ENCODE measurements at regions not wholly inside any gene's neighbourhood (a gene's known extent, or its start where the extent isn't known, plus 50 kb on each side); places are given as distances from the start of the nearest gene placed in this dataset.

- no peak overlapping the region for H3K27ac ChIP-seq (ENCODE audit: low read depth, low read length)
- H3K4me1 ChIP-seq (ENCODE audit: control insufficient read depth, insufficient read depth, low read length) = peaks cover 14% of the 10 kb centered on the region
- H3K9ac ChIP-seq (ENCODE audit: low read length) = no peak overlapping the region
- H3K4me3 ChIP-seq (ENCODE audit: low read length) = no peak overlapping the region
- H3K36me3 ChIP-seq (ENCODE audit: control insufficient read depth, insufficient read depth, low read length) = no peaks in the 10 kb centered on the region
- no peaks in the 10 kb centered on the region for H3K27me3 ChIP-seq (ENCODE audit: control insufficient read depth, insufficient read depth, low read length)
These were observed 75.4 kb downstream of the CDC7 start for GRCh38 chr1:91575909-91576519.

- no peak overlapping the region for H3K9ac ChIP-seq (ENCODE audit: low read length)
- peaks cover 22% of the 10 kb centered on the region for H3K4me1 ChIP-seq (ENCODE audit: control insufficient read depth, insufficient read depth, low read length)
- H3K27ac ChIP-seq (ENCODE audit: low read depth, low read length) = peak overlapping the region; percentile 58
These were observed 77.9 kb downstream of the CDC7 start for GRCh38 chr1:91578320-91579109.

GRCh38 chr1:91579658-91580228 is 79.1 kb downstream of the CDC7 start:
- H3K4me1 ChIP-seq (ENCODE audit: control insufficient read depth, insufficient read depth, low read length) = peaks cover 19% of the 10 kb centered on the region
- H3K4me3 ChIP-seq (ENCODE audit: low read length) = no peak overlapping the region
- no peaks in the 10 kb centered on the region for H3K27me3 ChIP-seq (ENCODE audit: control insufficient read depth, insufficient read depth, low read length)
- peak overlapping the region; percentile 58 for H3K27ac ChIP-seq (ENCODE audit: low read depth, low read length)
- no peak overlapping the region for H3K9ac ChIP-seq (ENCODE audit: low read length)
- no peaks in the 10 kb centered on the region for H3K36me3 ChIP-seq (ENCODE audit: control insufficient read depth, insufficient read depth, low read length)

More at GRCh38 chr1:91578320-91579109, 77.9 kb downstream of the CDC7 start:
- Histone ChIP-seq H3K27me3 (ENCODE audit: control insufficient read depth, insufficient read depth, low read length) (no peaks in the 10 kb centered on the region), H3K36me3 (ENCODE audit: control insufficient read depth, insufficient read depth, low read length) (no peaks in the 10 kb centered on the region), H3K4me3 (ENCODE audit: low read length) (no peak overlapping the region)

GRCh38 chr1:91582431-91582921 is 81.8 kb downstream of the CDC7 start:
- peak overlapping the region; percentile 75 for H3K27ac ChIP-seq (ENCODE audit: low read depth, low read length)
- peaks cover 19% of the 10 kb centered on the region for H3K4me1 ChIP-seq (ENCODE audit: control insufficient read depth, insufficient read depth, low read length)
- H3K36me3 ChIP-seq (ENCODE audit: control insufficient read depth, insufficient read depth, low read length) = no peaks in the 10 kb centered on the region
- no peak overlapping the region for H3K9ac ChIP-seq (ENCODE audit: low read length)
- no peak overlapping the region for H3K4me3 ChIP-seq (ENCODE audit: low read length)
- no peaks in the 10 kb centered on the region for H3K27me3 ChIP-seq (ENCODE audit: control insufficient read depth, insufficient read depth, low read length)

GRCh38 chr1:91583326-91583755 is 82.7 kb downstream of the CDC7 start:
- Histone ChIP-seq H3K27me3 (ENCODE audit: control insufficient read depth, insufficient read depth, low read length) (no peaks in the 10 kb centered on the region), H3K4me3 (ENCODE audit: low read length) (no peak overlapping the region), H3K27ac (ENCODE audit: low read depth, low read length) (peak overlapping the region; percentile 75), H3K4me1 (ENCODE audit: control insufficient read depth, insufficient read depth, low read length) (peaks cover 18% of the 10 kb centered on the region), H3K9ac (ENCODE audit: low read length) (no peak overlapping the region), H3K36me3 (ENCODE audit: control insufficient read depth, insufficient read depth, low read length) (no peaks in the 10 kb centered on the region)

GRCh38 chr1:91584309-91584708 is 83.7 kb downstream of the CDC7 start:
- Histone ChIP-seq H3K4me1 (ENCODE audit: control insufficient read depth, insufficient read depth, low read length) (peaks cover 12% of the 10 kb centered on the region), H3K4me3 (ENCODE audit: low read length) (no peak overlapping the region), H3K36me3 (ENCODE audit: control insufficient read depth, insufficient read depth, low read length) (no peaks in the 10 kb centered on the region), H3K9ac (ENCODE audit: low read length) (no peak overlapping the region), H3K27me3 (ENCODE audit: control insufficient read depth, insufficient read depth, low read length) (no peaks in the 10 kb centered on the region), H3K27ac (ENCODE audit: low read depth, low read length) (peak overlapping the region; percentile 75)

- Histone ChIP-seq H3K36me3 (ENCODE audit: control insufficient read depth, insufficient read depth, low read length) (no peaks in the 10 kb centered on the region), H3K4me3 (ENCODE audit: low read length) (no peak overlapping the region), H3K9ac (ENCODE audit: low read length) (no peak overlapping the region), H3K27me3 (ENCODE audit: control insufficient read depth, insufficient read depth, low read length) (no peaks in the 10 kb centered on the region), H3K4me1 (ENCODE audit: control insufficient read depth, insufficient read depth, low read length) (peaks cover 8% of the 10 kb centered on the region), H3K27ac (ENCODE audit: low read depth, low read length) (peak overlapping the region; percentile 56)
These were observed 84.2 kb downstream of the CDC7 start for GRCh38 chr1:91584878-91585277.

- Histone ChIP-seq H3K36me3 (ENCODE audit: control insufficient read depth, insufficient read depth, low read length) (no peaks in the 10 kb centered on the region), H3K27me3 (ENCODE audit: control insufficient read depth, insufficient read depth, low read length) (no peaks in the 10 kb centered on the region), H3K4me3 (ENCODE audit: low read length) (no peak overlapping the region), H3K4me1 (ENCODE audit: control insufficient read depth, insufficient read depth, low read length) (peaks cover 8% of the 10 kb centered on the region), H3K27ac (ENCODE audit: low read depth, low read length) (no peak overlapping the region), H3K9ac (ENCODE audit: low read length) (no peak overlapping the region)
These were observed 84.9 kb downstream of the CDC7 start for GRCh38 chr1:91585502-91585901.

GRCh38 chr1:91585982-91586381 is 85.3 kb downstream of the CDC7 start:
- Histone ChIP-seq H3K4me3 (ENCODE audit: low read length) (no peak overlapping the region), H3K4me1 (ENCODE audit: control insufficient read depth, insufficient read depth, low read length) (peaks cover 8% of the 10 kb centered on the region), H3K36me3 (ENCODE audit: control insufficient read depth, insufficient read depth, low read length) (no peaks in the 10 kb centered on the region), H3K27me3 (ENCODE audit: control insufficient read depth, insufficient read depth, low read length) (no peaks in the 10 kb centered on the region), H3K27ac (ENCODE audit: low read depth, low read length) (no peak overlapping the region), H3K9ac (ENCODE audit: low read length) (no peak overlapping the region)

- no peaks in the 10 kb centered on the region for H3K36me3 ChIP-seq (ENCODE audit: control insufficient read depth, insufficient read depth, low read length)
- no peaks in the 10 kb centered on the region for H3K27me3 ChIP-seq (ENCODE audit: control insufficient read depth, insufficient read depth, low read length)
- H3K4me1 ChIP-seq (ENCODE audit: control insufficient read depth, insufficient read depth, low read length) = no peaks in the 10 kb centered on the region
- no peak overlapping the region for H3K4me3 ChIP-seq (ENCODE audit: low read length)
- no peak overlapping the region for H3K9ac ChIP-seq (ENCODE audit: low read length)
- no peak overlapping the region for H3K27ac ChIP-seq (ENCODE audit: low read depth, low read length)
These were observed 88.8 kb downstream of the CDC7 start for GRCh38 chr1:91589437-91589836.

GRCh38 chr1:91591175-91591974 is 90.7 kb downstream of the CDC7 start:
- Histone ChIP-seq H3K27ac (ENCODE audit: low read depth, low read length) (no peak overlapping the region), H3K4me1 (ENCODE audit: control insufficient read depth, insufficient read depth, low read length) (peaks cover 3% of the 10 kb centered on the region), H3K27me3 (ENCODE audit: control insufficient read depth, insufficient read depth, low read length) (no peaks in the 10 kb centered on the region), H3K4me3 (ENCODE audit: low read length) (no peak overlapping the region), H3K9ac (ENCODE audit: low read length) (no peak overlapping the region), H3K36me3 (ENCODE audit: control insufficient read depth, insufficient read depth, low read length) (no peaks in the 10 kb centered on the region)
